Endothelial cell of umbilical vein (primary cell): ENCODE measurements at regions not wholly inside any gene's neighbourhood (a gene's known extent, or its start where the extent isn't known, plus 50 kb on each side); places are given as distances from the start of the nearest gene placed in this dataset.
"Not testable (repeated sequence)": the region's sequence is repeated elsewhere in the genome, so short reads cannot be mapped to it uniquely, and the experiment has no call there.

Experiments used
- BruUV-seq: library from RNA; stranded (reverse); fragments of 400-500 nt; replicated peaks from 2 replicates; lab custom pipeline; 2021; lab: Mats Ljungman, UMichigan
- CTCF ChIA-PET: fragments of 300-600, 350-600 bp; sonication (Branson Sonifier 250); formaldehyde crosslinking; loops from one replicate; lab custom pipeline; 2021; ENCODE audit warnings: antibody characterized with exemption, inconsistent platforms; lab: Charles Lee
- POLR2A ChIA-PET: fragments of 300-600, 350-600 bp; sonication (Branson Sonifier 250); formaldehyde crosslinking; loops from one replicate; lab custom pipeline; 2021; ENCODE audit warnings: antibody characterized with exemption, inconsistent platforms; lab: Charles Lee
- DNase-seq: peaks from one replicate; pipeline ENCODE4 v3.0.0-alpha.2; 2011; ENCODE audit warnings: low read depth, low spot score
- FAIRE-seq: peaks from 2 replicates; lab custom pipeline; 2011; peaks lifted over from hg19 to GRCh38; lab: Jason Lieb, UNC
- H2AFZ ChIP-seq: 2 replicates; pipeline ENCODE4 v1.6.0; 2012; ENCODE audit warnings: low read depth, low read length, control low read depth, inconsistent platforms
- H3K27ac ChIP-seq: 2 replicates; pipeline ENCODE4 v1.5.1; 2011; ENCODE audit warnings: low read depth, mild to moderate bottlenecking, control low read depth, low read length, moderate library complexity; ENCODE audit not compliant: insufficient read depth
- H3K27me3 ChIP-seq, 2 experiments: 2 replicates each; pipeline versions ENCODE4 v1.6.0 to v1.6.1; 2011; ENCODE audit warnings: low read length in 2 of 2, mixed read lengths in 1 of 2; ENCODE audit not compliant: control insufficient read depth in 2 of 2, insufficient read depth in 2 of 2
- H3K36me3 ChIP-seq, 2 experiments: 2 replicates in 1 of 2; 3 replicates in 1 of 2; pipeline ENCODE4 v1.5.1; 2011; ENCODE audit warnings: low read length in 2 of 2, mild to moderate bottlenecking in 1 of 2, moderate library complexity in 1 of 2; ENCODE audit not compliant: control insufficient read depth in 2 of 2, insufficient read depth in 2 of 2; ENCODE audit errors: extremely low read depth in 1 of 2
- H3K4me1 ChIP-seq: 3 replicates; pipeline ENCODE4 v1.5.1; 2011; ENCODE audit warnings: mild to moderate bottlenecking, low read length; ENCODE audit not compliant: control insufficient read depth, insufficient read depth; ENCODE audit errors: extremely low read depth
- H3K4me2 ChIP-seq: 2 replicates; pipeline ENCODE4 v1.6.1; 2011; ENCODE audit warnings: low read length, control low read depth, mixed read lengths; ENCODE audit not compliant: insufficient read depth
- H3K4me3 ChIP-seq, 3 experiments: fragments of 200-600 bp in 1 of 3; sonication (generic), shearing (Covaris generic) in 1 of 3; replicated peaks in 1 of 3; 2 replicates each; pipeline ENCODE4 v1.5.1; 2011 to 2016; ENCODE audit warnings: control low read depth in 3 of 3, low read length in 3 of 3, mild to moderate bottlenecking in 2 of 3, inconsistent platforms in 1 of 3, low read depth in 1 of 3, moderate library complexity in 1 of 3; ENCODE audit not compliant: insufficient read depth in 1 of 3
- H3K79me2 ChIP-seq: 2 replicates; pipeline ENCODE4 v1.6.0; 2012; ENCODE audit warnings: low read length, inconsistent platforms; ENCODE audit not compliant: control insufficient read depth, insufficient read depth
- H3K9ac ChIP-seq: replicated peaks from 2 replicates; pipeline ENCODE3; 2011; ENCODE audit warnings: low read length, control low read depth; ENCODE audit not compliant: insufficient read depth; ENCODE audit errors: extremely low read depth
- H3K9me1 ChIP-seq: replicated peaks from 3 replicates; pipeline ENCODE4 v1.6.0; 2011; ENCODE audit warnings: mild to moderate bottlenecking, low read length; ENCODE audit not compliant: control insufficient read depth, insufficient read depth; ENCODE audit errors: extremely low read depth
- H3K9me3 ChIP-seq: replicated peaks from 2 replicates; pipeline ENCODE4 v1.5.1; 2012; ENCODE audit warnings: low read length, inconsistent platforms; ENCODE audit not compliant: control insufficient read depth, insufficient read depth
- H4K20me1 ChIP-seq: replicated peaks from 2 replicates; pipeline ENCODE3; 2011; ENCODE audit warnings: mild to moderate bottlenecking, low read length; ENCODE audit not compliant: control insufficient read depth, insufficient read depth; ENCODE audit errors: extremely low read depth
- EZH2 ChIP-seq: IDR thresholded peaks from 2 replicates; pipeline ENCODE4 v1.6.1; 2012; ENCODE audit warnings: borderline replicate concordance, low read depth, mild to moderate bottlenecking, moderate library complexity, low read length, inconsistent platforms; ENCODE audit not compliant: severe bottlenecking
- GATA2 ChIP-seq: IDR thresholded peaks from 2 replicates; pipeline ENCODE4 v1.7.0; 2011; ENCODE audit warnings: low read depth, mild to moderate bottlenecking, moderate library complexity, mixed read lengths, low read length; ENCODE audit not compliant: insufficient read length, insufficient read depth
- JUN ChIP-seq: IDR thresholded peaks from 2 replicates; pipeline ENCODE4 v1.6.1; 2011; ENCODE audit warnings: borderline replicate concordance, low read depth; ENCODE audit not compliant: insufficient read length, insufficient read depth
- MAX ChIP-seq: IDR thresholded peaks from 2 replicates; pipeline ENCODE4 v1.6.1; 2011; ENCODE audit not compliant: insufficient read depth, insufficient read length
- POLR2A ChIP-seq: IDR thresholded peaks from 2 replicates; pipeline ENCODE4 v1.6.1; 2012; ENCODE audit warnings: low read depth, mild to moderate bottlenecking, control low read depth, low read length
- POLR2AphosphoS5 ChIP-seq: IDR thresholded peaks from 2 replicates; pipeline ENCODE4 v1.6.1; 2012; ENCODE audit warnings: low read depth, mild to moderate bottlenecking, control low read depth, low read length, moderate library complexity; ENCODE audit not compliant: insufficient read depth
- dilution Hi-C: fragments of 300-500 bp; cut with MboI; formaldehyde crosslinking; loops from one replicate; pipeline ENCODE4 v1.15.0; 2019; ENCODE audit warnings: low sequenced_read_pairs; ENCODE audit not compliant: extremely low pct_ligation_motif_present
- intact Hi-C: fragments of 100-400 bp; cut with micrococcal nuclease; formaldehyde crosslinking; loops from one replicate; pipeline ENCODE4 v1.10.0; 2022
- TF ChIP-seq, protein P1 (sequence below), 2 donors: IDR thresholded peaks; 1 replicate in 1 of 2; 2 replicates in 1 of 2; pipeline ENCODE4 v1.5.1; 2011; ENCODE audit warnings: low read length in 2 of 2, mild to moderate bottlenecking in 2 of 2, moderate library complexity in 2 of 2, control low read depth in 1 of 2, inconsistent platforms in 1 of 2, low read depth in 1 of 2; ENCODE audit not compliant: insufficient read depth in 1 of 2; ENCODE audit errors: extremely low read depth in 1 of 2

DNA sequence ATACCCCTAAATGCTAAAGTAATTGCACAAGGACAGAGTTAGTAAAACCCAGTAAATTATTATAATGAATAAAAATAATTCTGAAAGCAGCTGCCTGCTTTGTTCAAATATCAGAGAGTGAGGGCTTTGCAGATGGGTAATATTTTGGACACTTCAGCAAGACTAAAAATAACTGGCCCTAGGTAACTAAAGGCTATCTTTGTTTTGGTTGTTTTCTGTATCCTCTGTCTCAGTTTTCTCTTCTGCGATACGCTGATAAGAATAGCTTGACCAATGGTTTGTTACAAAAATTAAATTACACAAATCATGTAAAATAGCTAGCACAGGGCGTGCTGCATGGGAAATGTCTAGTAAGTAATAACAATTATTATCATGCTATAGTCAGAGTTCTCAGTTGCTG is 204.7 kb downstream of the FGFR2 start:
- Histone ChIP-seq H3K9ac (no peak overlapping the region), H3K27me3 (no peaks in the 10 kb centered on the region), H3K9me1 (no peaks in the 10 kb centered on the region), H3K79me2 (no peaks in the 10 kb centered on the region), H3K4me2 (no peak overlapping the region), H3K36me3 (no peaks in the 10 kb centered on the region), H3K4me1 (no peaks in the 10 kb centered on the region), H3K9me3 (peaks cover 2% of the 10 kb centered on the region), H3K27ac (no peak overlapping the region), H3K4me3 (no peak overlapping the region), H4K20me1 (no peaks in the 10 kb centered on the region), H2AFZ (no peak overlapping the region)
- TF ChIP-seq GATA2, result no peak
- no peak for TF ChIP-seq POLR2AphosphoS5
- no peak for TF ChIP-seq POLR2A
- TF ChIP-seq MAX, result no peak
- TF ChIP-seq, protein P1, sequence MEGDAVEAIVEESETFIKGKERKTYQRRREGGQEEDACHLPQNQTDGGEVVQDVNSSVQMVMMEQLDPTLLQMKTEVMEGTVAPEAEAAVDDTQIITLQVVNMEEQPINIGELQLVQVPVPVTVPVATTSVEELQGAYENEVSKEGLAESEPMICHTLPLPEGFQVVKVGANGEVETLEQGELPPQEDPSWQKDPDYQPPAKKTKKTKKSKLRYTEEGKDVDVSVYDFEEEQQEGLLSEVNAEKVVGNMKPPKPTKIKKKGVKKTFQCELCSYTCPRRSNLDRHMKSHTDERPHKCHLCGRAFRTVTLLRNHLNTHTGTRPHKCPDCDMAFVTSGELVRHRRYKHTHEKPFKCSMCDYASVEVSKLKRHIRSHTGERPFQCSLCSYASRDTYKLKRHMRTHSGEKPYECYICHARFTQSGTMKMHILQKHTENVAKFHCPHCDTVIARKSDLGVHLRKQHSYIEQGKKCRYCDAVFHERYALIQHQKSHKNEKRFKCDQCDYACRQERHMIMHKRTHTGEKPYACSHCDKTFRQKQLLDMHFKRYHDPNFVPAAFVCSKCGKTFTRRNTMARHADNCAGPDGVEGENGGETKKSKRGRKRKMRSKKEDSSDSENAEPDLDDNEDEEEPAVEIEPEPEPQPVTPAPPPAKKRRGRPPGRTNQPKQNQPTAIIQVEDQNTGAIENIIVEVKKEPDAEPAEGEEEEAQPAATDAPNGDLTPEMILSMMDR (IDR thresholded peaks at IDR 0.05; ENCODE audit: extremely low read depth in 1 of 2, insufficient read depth in 1 of 2, low read depth in 1 of 2, low read length in 2 of 2), result no peak
- TF ChIP-seq JUN, result no peak
- TF ChIP-seq EZH2, result no peak
- intact Hi-C loops, result no loop called here
- BruUV-seq, result no TSS peak
- dilution Hi-C loops, result no loop called here
- DNase-seq, result no peak
- CTCF ChIA-PET, result no interaction called here
- no peak for FAIRE-seq
- POLR2A ChIA-PET, result no interaction called here

DNA sequence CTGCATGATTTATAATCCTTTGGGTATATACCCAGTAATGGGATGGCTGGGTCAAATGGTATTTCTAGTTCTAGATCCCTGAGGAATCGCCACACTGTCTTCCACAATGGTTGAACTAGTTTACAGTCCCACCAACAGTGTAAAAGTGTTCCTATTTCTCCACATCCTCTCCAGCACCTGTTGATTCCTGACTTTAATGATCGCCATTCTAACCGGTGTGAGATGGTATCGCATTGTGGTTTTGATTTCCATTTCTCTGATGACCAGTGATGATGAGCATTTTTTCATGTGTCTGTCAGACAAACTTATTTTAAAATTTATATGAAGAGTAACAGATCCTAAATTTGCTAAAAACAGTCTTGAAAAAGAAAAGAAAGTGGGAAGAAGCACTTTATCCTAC is 197.7 kb downstream of the FGFR2 start:
- H3K27me3 ChIP-seq, H3K36me3 ChIP-seq, CTCF ChIA-PET, H4K20me1 ChIP-seq, H2AFZ ChIP-seq, H3K9me3 ChIP-seq, H3K4me1 ChIP-seq, H3K9ac ChIP-seq, POLR2A ChIA-PET, dilution Hi-C loops, H3K27ac ChIP-seq, H3K4me3 ChIP-seq, DNase-seq, FAIRE-seq, BruUV-seq, intact Hi-C loops, H3K79me2 ChIP-seq, H3K4me2 ChIP-seq, H3K9me1 ChIP-seq: not testable (repeated sequence)
